ENCODE measurements at regions not wholly inside any gene's neighbourhood (a gene's known extent, or its start where the extent isn't known, plus 50 kb on each side); places are given as distances from the start of the nearest gene placed in this dataset.

DNA sequence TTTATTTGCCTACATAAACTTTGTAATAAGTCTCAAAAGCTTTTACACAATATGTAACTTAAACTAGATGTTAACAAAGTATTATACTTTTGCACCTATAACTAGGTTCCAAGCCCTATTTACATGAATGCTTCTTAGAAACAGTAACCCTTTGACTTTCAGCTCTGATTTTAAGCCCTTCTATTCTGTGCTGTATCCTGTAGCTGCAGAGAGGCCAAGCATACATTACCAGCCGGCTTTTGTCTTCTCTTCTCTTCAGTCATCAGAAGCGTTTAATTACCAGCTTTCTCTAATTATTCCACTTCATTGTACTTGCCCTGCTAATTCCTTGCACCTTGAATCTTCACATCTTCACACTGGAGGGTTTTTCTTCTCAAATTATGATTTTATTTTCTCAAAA lies 403.1 kb downstream of the PDGFC start:
- Histone ChIP-seq H3K9me3 (no peaks in the 10 kb centered on the region), H3K36me3 (no peaks in the 10 kb centered on the region), H3K27me3 (no peaks in the 10 kb centered on the region), H3K4me3 (no peak overlapping the region), H3K27ac (no peak overlapping the region), H3K4me1 (no peaks in the 10 kb centered on the region)
- no peak for TF ChIP-seq CTCF (IDR thresholded peaks at IDR 0.05)
- no peak for TF ChIP-seq POLR2A (IDR thresholded peaks at IDR 0.05)
- ATAC-seq (no peak), DNase-seq (no peak)
- 37 to 56% (median 48%) methylated on average over 2 of the region's 2 CpGs for WGBS, 4 donors
- intact Hi-C loops (cut with DNase I): no loop called here

DNA sequence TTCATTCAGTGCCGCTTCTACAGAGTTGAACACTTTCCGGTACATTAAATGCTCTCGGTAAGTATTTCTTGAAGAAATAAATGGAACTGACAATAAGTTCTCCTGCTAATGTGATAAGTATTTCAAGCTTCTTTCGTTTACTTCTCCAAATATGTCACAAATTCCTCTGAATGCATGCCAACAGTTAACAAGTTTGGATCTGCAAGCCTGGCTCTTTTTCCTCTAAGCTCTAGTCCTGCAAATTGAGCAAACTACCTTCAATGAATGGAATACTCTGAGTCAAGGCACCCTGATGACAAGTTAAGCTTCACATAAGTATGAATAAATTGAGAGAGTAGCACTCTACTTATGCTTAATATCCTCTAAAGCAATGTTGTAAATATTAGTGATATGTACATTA lies 403.6 kb downstream of the PDGFC start:
- Histone ChIP-seq H3K9me3 (no peaks in the 10 kb centered on the region), H3K27me3 (no peaks in the 10 kb centered on the region), H3K4me3 (no peak overlapping the region), H3K4me1 (no peaks in the 10 kb centered on the region), H3K36me3 (no peaks in the 10 kb centered on the region), H3K27ac (no peak overlapping the region)
- 78 to 85% (median 81%) methylated on average over 4 of the region's 4 CpGs for WGBS, 4 donors
- TF ChIP-seq POLR2A (IDR thresholded peaks at IDR 0.05): no peak
- TF ChIP-seq CTCF (IDR thresholded peaks at IDR 0.05): no peak
- DNase-seq: no peak
- no peak for ATAC-seq
- intact Hi-C loops (cut with DNase I): no loop called here

GRCh38 chr4:156560701-156561100 lies 410.9 kb downstream of the PDGFC start:
- Histone ChIP-seq H3K9me3 (peaks cover 0 to 7% (median 0%) of the 10 kb centered on the region in 12 donors), H3K27me3 (no peaks in the 10 kb centered on the region), H3K4me3 (no peak overlapping the region), H3K36me3 (no peaks in the 10 kb centered on the region), H3K4me1 (no peaks in the 10 kb centered on the region), H3K27ac (no peak overlapping the region)
- intact Hi-C loops (cut with DNase I): no loop called here
- TF ChIP-seq POLR2A (IDR thresholded peaks at IDR 0.05): no peak
- TF ChIP-seq CTCF (IDR thresholded peaks at IDR 0.05): no peak
- 78 to 90% (median 81%) methylated on average over 2 of the region's 2 CpGs for WGBS, 4 donors
- ATAC-seq (no peak), DNase-seq (no peak)

- Histone ChIP-seq H3K36me3 (no peaks in the 10 kb centered on the region), H3K4me3 (no peak overlapping the region), H3K4me1 (no peaks in the 10 kb centered on the region), H3K27ac (no peak overlapping the region), H3K27me3 (no peaks in the 10 kb centered on the region), H3K9me3 (peaks cover 0 to 7% (median 0%) of the 10 kb centered on the region in 12 donors)
- 82 to 90% (median 84%) methylated on average over 3 of the region's 3 CpGs for WGBS, 4 donors
- no peak for DNase-seq
- TF ChIP-seq POLR2A (IDR thresholded peaks at IDR 0.05) (no peak), CTCF (IDR thresholded peaks at IDR 0.05) (no peak)
- ATAC-seq: no peak
- intact Hi-C loops (cut with DNase I): no loop called here
Measured at GRCh38 chr4:156559346-156559745, 412.3 kb downstream of the PDGFC start.
